ENCODE measurements at regions not wholly inside any gene's neighbourhood (a gene's known extent, or its start where the extent isn't known, plus 50 kb on each side); places are given as distances from the start of the nearest gene placed in this dataset.

DNA sequence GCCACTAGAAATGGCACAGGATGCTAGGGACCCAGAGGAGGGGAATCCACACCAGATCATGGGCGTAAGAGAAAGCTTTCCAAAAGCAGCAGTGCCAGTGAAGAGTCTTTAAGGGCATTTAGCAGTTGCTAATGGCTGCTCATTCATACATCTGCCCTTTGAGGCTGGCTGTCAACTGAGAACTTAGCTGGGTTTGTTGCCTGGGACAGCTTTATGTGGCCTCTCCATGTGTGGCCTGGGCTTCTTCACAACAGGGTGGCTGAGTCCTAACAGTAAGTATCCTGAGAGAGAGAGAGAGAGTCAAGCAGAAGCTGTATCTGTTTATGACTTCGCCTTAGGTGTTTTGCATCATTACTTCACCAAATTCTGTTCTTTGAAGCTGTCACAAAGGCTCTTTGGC is 286.1 kb upstream of the KCNJ16 start:
- TF ChIP-seq Cebpa-rat (IDR thresholded peaks at IDR 0.05), result no peak
- Histone ChIP-seq H3K9ac (no peak overlapping the region), H3K9me3 (peaks cover 11% of the 10 kb centered on the region), H3K36me3 (no peaks in the 10 kb centered on the region), H3K4me2 (no peak overlapping the region), H3K4me3 (no peak overlapping the region), H4K20me1 (no peaks in the 10 kb centered on the region), H3K4me1 (no peaks in the 10 kb centered on the region), H3K27me3 (no peaks in the 10 kb centered on the region), H3K27ac (no peak overlapping the region)

DNA sequence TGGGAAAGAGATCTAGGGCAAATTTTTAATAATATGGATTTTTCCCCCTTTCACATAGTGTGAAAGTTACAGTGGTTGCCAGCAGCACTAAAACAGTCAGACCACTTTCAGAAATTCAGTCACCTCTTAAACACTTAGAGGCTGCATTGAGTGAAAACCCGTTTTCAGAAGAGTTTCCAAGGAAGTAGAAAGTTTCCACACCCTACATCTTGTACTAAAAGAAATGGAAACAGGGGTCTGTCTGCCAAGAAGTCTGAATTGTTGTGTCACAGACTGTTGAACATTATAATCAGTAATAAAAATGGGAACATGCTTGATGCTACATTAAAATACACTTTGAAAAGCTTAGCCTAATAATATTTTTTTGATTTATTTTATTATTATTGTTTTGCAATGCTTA is 278.9 kb upstream of the KCNJ16 start:
- H3K36me3 ChIP-seq, result peaks cover 2% of the 10 kb centered on the region; the same call in 1 of the 2 replicates
- no peaks in the 10 kb centered on the region for H4K20me1 ChIP-seq
- H3K27me3 ChIP-seq, result no peaks in the 10 kb centered on the region
- peaks cover 8% of the 10 kb centered on the region for H3K9me3 ChIP-seq
- H3K4me1 ChIP-seq, result no peaks in the 10 kb centered on the region
- H3K27ac ChIP-seq, result no peak overlapping the region
- no peak overlapping the region for H3K4me3 ChIP-seq
- H3K4me2 ChIP-seq, result no peak overlapping the region
- H3K9ac ChIP-seq, result no peak overlapping the region
- no peak for TF ChIP-seq Cebpa-rat (IDR thresholded peaks at IDR 0.05)

DNA sequence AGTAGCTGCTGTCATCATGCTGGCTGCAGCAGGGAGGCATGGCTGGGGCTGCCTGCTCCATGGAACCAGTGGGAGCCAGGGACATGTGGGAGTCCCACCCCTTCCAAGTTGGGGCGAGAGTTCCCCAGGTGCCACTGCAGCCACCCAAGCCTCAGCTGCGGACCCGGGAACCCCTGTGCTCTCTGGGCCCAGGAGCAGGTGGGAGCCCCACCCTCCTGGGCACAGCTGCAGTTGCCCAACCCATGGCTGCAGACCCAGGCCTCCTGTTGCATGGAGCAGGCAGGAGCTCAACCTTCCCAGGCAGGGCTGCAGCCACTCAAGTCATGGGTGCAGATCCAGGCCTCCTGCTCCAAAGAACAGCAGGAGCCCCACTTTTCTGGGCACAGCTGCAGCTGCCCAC is 274.2 kb upstream of the KCNJ16 start:
- Histone ChIP-seq H3K4me1 (no peaks in the 10 kb centered on the region), H3K27me3 (no peaks in the 10 kb centered on the region), H3K9me3 (peaks cover 27% of the 10 kb centered on the region), H3K4me2 (no peak overlapping the region), H3K4me3 (no peak overlapping the region), H3K9ac (no peak overlapping the region), H3K27ac (no peak overlapping the region), H3K36me3 (peaks cover 9% of the 10 kb centered on the region; the same call in 1 of the 2 replicates), H4K20me1 (no peaks in the 10 kb centered on the region)
- no peak for TF ChIP-seq Cebpa-rat (IDR thresholded peaks at IDR 0.05)

DNA sequence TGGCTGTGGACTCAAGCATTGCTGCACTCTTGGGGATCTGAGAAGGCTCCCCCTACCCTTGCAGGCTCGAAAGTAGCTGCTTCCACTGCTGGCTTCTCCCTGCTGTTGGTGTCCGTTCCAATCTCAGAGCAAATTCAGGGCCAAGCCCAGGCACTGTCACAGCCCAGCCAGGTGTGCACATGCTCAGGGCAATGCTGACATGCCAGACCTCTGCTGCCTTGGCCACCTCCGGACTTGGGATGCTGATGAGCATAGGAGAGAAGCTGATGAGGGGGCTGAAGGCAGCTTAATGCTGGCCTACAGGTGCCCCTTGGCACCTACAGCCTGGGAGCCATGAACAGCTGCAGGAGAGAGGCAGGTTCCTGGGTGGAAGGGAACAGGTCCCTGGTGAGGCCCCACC is 273.7 kb upstream of the KCNJ16 start:
- Histone ChIP-seq H3K27me3 (no peaks in the 10 kb centered on the region), H3K4me2 (no peak overlapping the region), H3K9me3 (peaks cover 27% of the 10 kb centered on the region), H3K36me3 (peaks cover 9% of the 10 kb centered on the region; the same call in 1 of the 2 replicates), H3K4me1 (no peaks in the 10 kb centered on the region), H3K4me3 (no peak overlapping the region), H3K27ac (no peak overlapping the region), H4K20me1 (no peaks in the 10 kb centered on the region), H3K9ac (no peak overlapping the region)
- no peak for TF ChIP-seq Cebpa-rat (IDR thresholded peaks at IDR 0.05)

DNA sequence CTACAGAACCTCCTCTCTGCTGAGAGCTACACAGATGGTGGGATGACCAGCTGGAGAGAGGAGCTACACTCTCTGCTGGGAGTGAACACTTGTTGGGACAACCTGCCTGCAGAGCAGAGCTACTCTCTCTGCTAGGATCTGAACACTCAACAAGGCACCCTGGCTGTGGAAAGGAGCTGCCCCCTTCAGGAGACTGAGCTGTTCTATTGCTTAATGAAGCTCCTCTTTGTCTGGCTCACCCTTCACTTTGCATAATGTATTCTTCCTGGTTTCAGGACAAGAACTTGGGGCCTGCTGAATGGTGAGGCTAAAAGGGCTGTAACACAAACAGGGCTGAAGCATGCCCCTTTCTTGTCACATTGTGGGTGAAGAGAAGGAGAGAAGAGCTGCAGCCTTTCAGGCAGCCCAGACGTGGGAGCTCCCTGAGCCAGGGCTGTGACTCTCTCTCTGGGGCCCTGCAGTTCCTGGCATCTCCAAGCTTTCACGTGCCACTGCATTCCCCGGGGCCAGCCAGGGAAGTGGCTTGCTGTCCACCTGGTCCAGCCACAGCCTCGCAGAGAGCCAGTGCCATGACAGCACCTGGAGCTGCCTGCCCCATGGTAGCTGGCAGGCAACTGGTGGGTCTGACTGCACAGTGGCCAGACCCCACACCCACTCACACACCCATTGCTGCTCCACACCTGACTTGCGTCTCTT is 272.8 kb upstream of the KCNJ16 start:
- Histone ChIP-seq H3K9me3 (peaks cover 27% of the 10 kb centered on the region), H4K20me1 (no peaks in the 10 kb centered on the region), H3K36me3 (peaks cover 9% of the 10 kb centered on the region; the same call in 1 of the 2 replicates), H3K27ac (no peak overlapping the region), H3K27me3 (no peaks in the 10 kb centered on the region), H3K9ac (no peak overlapping the region), H3K4me1 (no peaks in the 10 kb centered on the region), H3K4me3 (no peak overlapping the region), H3K4me2 (no peak overlapping the region)
- TF ChIP-seq Cebpa-rat (IDR thresholded peaks at IDR 0.05), result no peak

DNA sequence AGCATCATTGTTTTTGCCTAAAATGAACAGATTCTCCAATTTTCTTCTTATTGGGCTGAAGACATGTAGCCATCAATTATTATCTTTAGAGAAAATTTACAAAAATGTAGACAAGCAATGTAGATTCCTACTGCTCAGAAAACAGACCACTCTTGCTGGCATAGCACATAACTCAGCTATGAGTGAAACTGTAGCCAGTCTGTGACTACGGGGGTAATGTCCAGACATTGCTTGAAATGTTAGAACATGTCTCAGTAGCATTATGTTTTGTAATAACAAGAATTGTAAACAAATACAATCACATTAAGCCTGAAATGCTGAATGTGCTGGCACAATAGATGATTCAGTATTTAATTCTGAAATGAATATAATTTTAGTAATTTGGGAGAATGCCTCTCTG is 265.7 kb upstream of the KCNJ16 start:
- no peaks in the 10 kb centered on the region for H3K36me3 ChIP-seq
- no peak overlapping the region for H3K4me2 ChIP-seq
- H3K9ac ChIP-seq, result no peak overlapping the region
- no peak overlapping the region for H3K27ac ChIP-seq
- no peaks in the 10 kb centered on the region for H4K20me1 ChIP-seq
- TF ChIP-seq Cebpa-rat (IDR thresholded peaks at IDR 0.05), result no peak
- no peaks in the 10 kb centered on the region for H3K4me1 ChIP-seq
- no peaks in the 10 kb centered on the region for H3K9me3 ChIP-seq
- no peaks in the 10 kb centered on the region for H3K27me3 ChIP-seq
- no peak overlapping the region for H3K4me3 ChIP-seq

DNA sequence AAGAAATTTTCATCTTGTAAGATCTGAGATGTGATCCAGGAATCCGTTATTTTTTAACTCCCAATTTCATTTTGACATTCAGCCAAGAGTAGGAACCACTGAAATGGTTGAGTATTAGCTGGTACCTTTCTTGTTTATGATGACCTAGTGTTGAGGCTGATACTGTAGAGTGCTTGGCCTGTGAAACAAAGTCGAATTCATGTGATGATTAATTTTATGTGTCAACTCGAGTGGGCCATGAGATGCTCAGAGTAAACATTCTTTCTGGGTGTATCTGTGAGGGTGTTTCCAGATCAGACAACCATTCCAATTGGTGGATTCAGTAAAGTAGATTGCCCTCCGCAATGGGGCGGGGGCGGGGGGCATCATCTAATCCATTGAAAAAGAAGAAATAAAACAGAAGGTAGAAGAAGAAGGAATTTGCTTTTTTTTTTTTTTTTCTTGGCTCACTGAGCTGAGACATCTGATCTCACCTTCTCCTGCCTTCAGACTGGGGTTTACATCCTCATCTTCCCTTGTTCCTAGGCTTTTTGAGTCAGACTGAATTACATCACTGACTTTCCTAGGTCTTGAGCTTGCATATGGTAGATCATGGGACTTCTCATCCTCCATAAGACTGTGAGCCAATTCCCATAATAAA is 264.6 kb upstream of the KCNJ16 start:
- Histone ChIP-seq H3K36me3 (no peaks in the 10 kb centered on the region), H3K4me2 (no peak overlapping the region), H3K4me3 (no peak overlapping the region), H3K9ac (no peak overlapping the region), H3K9me3 (no peaks in the 10 kb centered on the region), H4K20me1 (no peaks in the 10 kb centered on the region), H3K4me1 (no peaks in the 10 kb centered on the region), H3K27ac (no peak overlapping the region), H3K27me3 (no peaks in the 10 kb centered on the region)
- TF ChIP-seq Cebpa-rat (IDR thresholded peaks at IDR 0.05), result no peak

DNA sequence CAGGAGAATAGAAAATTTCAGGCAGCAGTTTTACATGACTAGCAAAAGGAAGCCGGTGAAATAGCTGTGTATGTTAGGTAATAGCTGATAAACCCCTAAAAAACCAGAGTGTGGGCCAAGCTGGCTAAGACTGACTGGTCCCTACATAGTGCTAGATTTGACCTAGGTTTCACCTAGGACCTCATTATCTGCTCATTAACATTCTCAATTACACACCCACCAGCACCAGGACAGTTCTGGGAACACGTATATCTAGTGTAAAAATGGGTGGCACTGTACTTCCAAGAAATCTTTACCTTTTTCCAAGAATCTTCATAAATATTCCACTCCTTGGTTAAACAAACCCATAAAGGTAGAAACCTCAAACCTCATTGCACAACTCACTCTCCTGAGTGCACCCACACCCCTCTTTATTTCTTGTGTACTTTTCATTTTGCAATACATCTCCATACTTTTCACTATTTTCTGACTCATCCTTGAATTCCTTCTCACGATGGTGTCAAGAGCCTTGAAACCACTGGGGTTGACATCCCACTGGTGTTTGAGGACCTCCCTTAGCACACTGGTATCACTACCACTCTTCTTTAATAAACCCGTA is 262.7 kb upstream of the KCNJ16 start:
- Histone ChIP-seq H3K27me3 (no peaks in the 10 kb centered on the region), H3K9ac (no peak overlapping the region), H3K9me3 (peaks cover 4% of the 10 kb centered on the region; the same call in 1 of the 2 replicates), H3K4me3 (no peak overlapping the region), H3K4me2 (no peak overlapping the region), H3K27ac (no peak overlapping the region), H3K4me1 (no peaks in the 10 kb centered on the region), H4K20me1 (no peaks in the 10 kb centered on the region), H3K36me3 (no peaks in the 10 kb centered on the region)
- TF ChIP-seq Cebpa-rat (IDR thresholded peaks at IDR 0.05), result no peak

DNA sequence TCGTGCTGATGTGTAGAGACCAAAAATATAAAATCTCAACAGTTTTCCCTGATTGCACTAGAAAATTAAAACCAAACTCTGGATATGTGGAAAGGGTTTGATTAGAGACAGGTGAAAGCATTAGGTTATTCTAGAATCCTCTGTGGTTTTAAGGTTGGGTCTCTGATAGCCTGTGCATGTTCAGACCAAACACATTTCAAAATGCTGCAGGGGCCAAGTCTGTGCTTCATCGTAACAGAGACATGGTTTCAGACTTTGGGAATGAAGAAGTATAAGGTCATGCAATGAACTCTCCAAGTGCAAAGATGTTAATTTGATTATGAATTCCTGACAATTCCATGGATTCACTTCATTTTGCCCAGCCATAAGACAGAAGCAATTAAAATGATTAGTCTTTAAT is 261.0 kb upstream of the KCNJ16 start:
- no peak overlapping the region for H3K4me2 ChIP-seq
- TF ChIP-seq Cebpa-rat (IDR thresholded peaks at IDR 0.05), result no peak
- 0 out of 2 replicates have a peak, but pooled peaks cover 2% of the 10 kb centered on the region for H3K4me1 ChIP-seq
- H3K27me3 ChIP-seq, result no peaks in the 10 kb centered on the region
- H3K9me3 ChIP-seq, result peaks cover 4% of the 10 kb centered on the region; the same call in 1 of the 2 replicates
- H3K36me3 ChIP-seq, result no peaks in the 10 kb centered on the region
- no peak overlapping the region for H3K9ac ChIP-seq
- no peak overlapping the region for H3K27ac ChIP-seq
- H4K20me1 ChIP-seq, result no peaks in the 10 kb centered on the region
- no peak overlapping the region for H3K4me3 ChIP-seq

DNA sequence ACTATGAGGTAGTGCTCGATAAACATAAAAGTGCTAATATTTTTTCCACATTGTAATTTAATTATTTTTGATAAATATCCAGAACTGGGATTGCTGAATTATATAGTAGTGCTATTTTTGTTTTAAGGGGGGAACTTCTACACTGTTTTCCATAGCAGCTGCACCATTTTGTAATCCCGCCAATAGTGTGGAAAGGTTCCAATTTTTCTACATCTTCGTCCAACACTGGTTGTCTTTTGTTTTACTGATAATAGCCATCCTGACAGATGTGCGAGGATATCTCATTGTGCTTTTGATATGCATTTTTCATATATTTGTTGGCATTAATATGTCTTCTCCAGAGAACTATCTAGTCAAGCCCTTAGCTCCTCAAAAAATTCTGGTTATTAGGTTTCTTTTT is 259.6 kb upstream of the KCNJ16 start:
- 0 out of 2 replicates have a peak, but pooled peaks cover 11% of the 10 kb centered on the region for H3K4me1 ChIP-seq
- H4K20me1 ChIP-seq, result no peaks in the 10 kb centered on the region
- no peaks in the 10 kb centered on the region for H3K27me3 ChIP-seq
- H3K4me3 ChIP-seq, result no peak overlapping the region
- no peak overlapping the region for H3K27ac ChIP-seq
- no peak for TF ChIP-seq Cebpa-rat (IDR thresholded peaks at IDR 0.05)
- H3K9me3 ChIP-seq, result peaks cover 5% of the 10 kb centered on the region; the same call in 1 of the 2 replicates
- H3K4me2 ChIP-seq, result no peak overlapping the region
- no peaks in the 10 kb centered on the region for H3K36me3 ChIP-seq
- no peak overlapping the region for H3K9ac ChIP-seq
